A673 (cell line): ENCODE measurements at regions not wholly inside any gene's neighbourhood (a gene's known extent, or its start where the extent isn't known, plus 50 kb on each side); places are given as distances from the start of the nearest gene placed in this dataset.

ENCODE experiments used
- BruUV-seq: library from RNA; stranded (reverse); fragments of 400-500 nt; replicated peaks from 2 replicates; lab custom pipeline; 2021; lab: Mats Ljungman, UMichigan
- CTCF ChIA-PET: fragments of 300-600 bp; sonication (Branson Sonifier 250); formaldehyde crosslinking; loops from one replicate; lab custom pipeline; 2022; ENCODE audit warnings: antibody characterized with exemption; lab: Charles Lee
- POLR2A ChIA-PET: fragments of 300-600 bp; sonication (Branson Sonifier 250); formaldehyde crosslinking; loops from one replicate; lab custom pipeline; 2022; ENCODE audit warnings: antibody characterized with exemption; ENCODE audit not compliant: low non-redundant PET; lab: Charles Lee
- DNase-seq: peaks from one replicate; pipeline ENCODE4 v3.0.0-alpha.2; 2015; ENCODE audit warnings: low spot score
- H3K27ac ChIP-seq: fragments of 200-600 bp; sonication (generic); 2 replicates; pipeline ENCODE4 v1.5.1; 2016; ENCODE audit warnings: mixed run types, low read depth, mild to moderate bottlenecking, mixed read lengths, antibody characterized with exemption, low read length; ENCODE audit not compliant: poor library complexity, severe bottlenecking
- H3K27me3 ChIP-seq: fragments of 200-600 bp; sonication (generic); replicated peaks from 2 replicates; pipeline ENCODE4 v1.6.1; 2017; ENCODE audit warnings: mixed run types, low read depth, mild to moderate bottlenecking, mixed read lengths, antibody characterized with exemption, low read length; ENCODE audit not compliant: insufficient read depth, poor library complexity
- H3K36me3 ChIP-seq: fragments of 200-600 bp; sonication (generic); 2 replicates; pipeline ENCODE4 v1.6.1; 2016; ENCODE audit warnings: mixed run types, mild to moderate bottlenecking, mixed read lengths, antibody characterized with exemption, low read length; ENCODE audit not compliant: insufficient read depth, poor library complexity, severe bottlenecking
- H3K4me1 ChIP-seq: fragments of 200-600 bp; sonication (generic); 2 replicates; pipeline ENCODE4 v1.6.1; 2017; ENCODE audit warnings: mixed run types, mild to moderate bottlenecking, mixed read lengths, antibody characterized with exemption, low read length; ENCODE audit not compliant: insufficient read depth, poor library complexity, severe bottlenecking
- H3K4me3 ChIP-seq: fragments of 200-600 bp; sonication (generic); 2 replicates; pipeline ENCODE4 v1.5.1; 2016; ENCODE audit warnings: low read depth, mixed run types, mild to moderate bottlenecking, mixed read lengths, low read length; ENCODE audit not compliant: poor library complexity, severe bottlenecking
- H3K9me3 ChIP-seq: fragments of 200-600 bp; sonication (generic); 2 replicates; pipeline ENCODE4 v1.6.1; 2016; ENCODE audit warnings: mixed run types, low read depth, mild to moderate bottlenecking, mixed read lengths, antibody characterized with exemption, low read length; ENCODE audit not compliant: poor library complexity, severe bottlenecking
- EZH2 ChIP-seq: fragments of 200-600 bp; sonication (generic); IDR thresholded peaks from 2 replicates; pipeline ENCODE4 v1.6.1; 2017; ENCODE audit warnings: borderline replicate concordance, low read depth, mild to moderate bottlenecking, mixed read lengths, antibody characterized with exemption, low read length; ENCODE audit not compliant: poor library complexity, severe bottlenecking
- intact Hi-C: fragments of 100-400 bp; cut with micrococcal nuclease; formaldehyde crosslinking; loops from one replicate; pipeline ENCODE4 v1.10.0; 2022; ENCODE audit not compliant: unreplicated experiment
- TF ChIP-seq, protein P1 (sequence below): fragments of 300-800, 200-600 bp; sonication (generic); conservative IDR thresholded peaks from 2 replicates; pipeline ENCODE4 v1.5.1; 2017; ENCODE audit warnings: low read depth, mild to moderate bottlenecking, antibody characterized with exemption, low read length, moderate library complexity, mixed read lengths

- BruUV-seq: no TSS peak
Observed at GRCh38 chrX:27882695-27883094, 74.9 kb downstream of the MAGEB10 start.

GRCh38 chrX:27878862-27879261 lies 71.1 kb downstream of the MAGEB10 start:
- no TSS peak for BruUV-seq
- POLR2A ChIA-PET: no interaction called here

More at GRCh38 chrX:27882695-27883094, 74.9 kb downstream of the MAGEB10 start:
- no peak for DNase-seq
- ChIA-PET CTCF (no interaction called here), POLR2A (no interaction called here)
- no peaks in the 10 kb centered on the region for H3K4me1 ChIP-seq
- H3K36me3 ChIP-seq: no peaks in the 10 kb centered on the region
- TF ChIP-seq, protein P1, sequence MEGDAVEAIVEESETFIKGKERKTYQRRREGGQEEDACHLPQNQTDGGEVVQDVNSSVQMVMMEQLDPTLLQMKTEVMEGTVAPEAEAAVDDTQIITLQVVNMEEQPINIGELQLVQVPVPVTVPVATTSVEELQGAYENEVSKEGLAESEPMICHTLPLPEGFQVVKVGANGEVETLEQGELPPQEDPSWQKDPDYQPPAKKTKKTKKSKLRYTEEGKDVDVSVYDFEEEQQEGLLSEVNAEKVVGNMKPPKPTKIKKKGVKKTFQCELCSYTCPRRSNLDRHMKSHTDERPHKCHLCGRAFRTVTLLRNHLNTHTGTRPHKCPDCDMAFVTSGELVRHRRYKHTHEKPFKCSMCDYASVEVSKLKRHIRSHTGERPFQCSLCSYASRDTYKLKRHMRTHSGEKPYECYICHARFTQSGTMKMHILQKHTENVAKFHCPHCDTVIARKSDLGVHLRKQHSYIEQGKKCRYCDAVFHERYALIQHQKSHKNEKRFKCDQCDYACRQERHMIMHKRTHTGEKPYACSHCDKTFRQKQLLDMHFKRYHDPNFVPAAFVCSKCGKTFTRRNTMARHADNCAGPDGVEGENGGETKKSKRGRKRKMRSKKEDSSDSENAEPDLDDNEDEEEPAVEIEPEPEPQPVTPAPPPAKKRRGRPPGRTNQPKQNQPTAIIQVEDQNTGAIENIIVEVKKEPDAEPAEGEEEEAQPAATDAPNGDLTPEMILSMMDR: no peak
- no peak for TF ChIP-seq EZH2
- H3K27ac ChIP-seq: no peak overlapping the region
- H3K9me3 ChIP-seq: no peaks in the 10 kb centered on the region
- H3K27me3 ChIP-seq: no peaks in the 10 kb centered on the region
- no peak overlapping the region for H3K4me3 ChIP-seq
- intact Hi-C loops: no loop called here

More at GRCh38 chrX:27878862-27879261, 71.1 kb downstream of the MAGEB10 start:
- Histone ChIP-seq H3K27ac (no peak overlapping the region), H3K36me3 (no peaks in the 10 kb centered on the region), H3K4me1 (no peaks in the 10 kb centered on the region), H3K27me3 (no peaks in the 10 kb centered on the region), H3K4me3 (no peak overlapping the region), H3K9me3 (no peaks in the 10 kb centered on the region)
- intact Hi-C loops: no loop called here
- DNase-seq: no peak
- CTCF ChIA-PET: no interaction called here
- no peak for TF ChIP-seq EZH2
- TF ChIP-seq, protein P1: no peak
